ENCODE measurements at regions not wholly inside any gene's neighbourhood (a gene's known extent, or its start where the extent isn't known, plus 50 kb on each side); places are given as distances from the start of the nearest gene placed in this dataset.
"Not testable (repeated sequence)": the region's sequence is repeated elsewhere in the genome, so short reads cannot be mapped to it uniquely, and the experiment has no call there.

GRCh38 chr14:105625448-105625847 is 99.1 kb downstream of the TMEM121 start:
- H3K9me3 ChIP-seq (ENCODE audit: low read length); H3K27me3 ChIP-seq (ENCODE audit: low read length); H3K4me1 ChIP-seq (ENCODE audit: insufficient read depth, low read length); intact Hi-C loops (cut with micrococcal nuclease); POLR2A ChIA-PET (ENCODE audit: unreplicated experiment); CTCF ChIA-PET; H3K36me3 ChIP-seq (ENCODE audit: low read depth, low read length); H3K4me2 ChIP-seq (ENCODE audit: low read length); ATAC-seq; H3K27ac ChIP-seq (ENCODE audit: low read length); DNase-seq; H2AFZ ChIP-seq (ENCODE audit: low read length); H3F3A ChIP-seq (ENCODE audit: low read length, unreplicated experiment); H3K79me2 ChIP-seq (ENCODE audit: low read length); H3K9me2 ChIP-seq (replicated peaks; ENCODE audit: low read length); H3K9ac ChIP-seq (ENCODE audit: low read length); H4K20me1 ChIP-seq (ENCODE audit: low read length); H3K4me3 ChIP-seq (ENCODE audit: low read length); BruUV-seq (replicated peaks): not testable (repeated sequence)

DNA sequence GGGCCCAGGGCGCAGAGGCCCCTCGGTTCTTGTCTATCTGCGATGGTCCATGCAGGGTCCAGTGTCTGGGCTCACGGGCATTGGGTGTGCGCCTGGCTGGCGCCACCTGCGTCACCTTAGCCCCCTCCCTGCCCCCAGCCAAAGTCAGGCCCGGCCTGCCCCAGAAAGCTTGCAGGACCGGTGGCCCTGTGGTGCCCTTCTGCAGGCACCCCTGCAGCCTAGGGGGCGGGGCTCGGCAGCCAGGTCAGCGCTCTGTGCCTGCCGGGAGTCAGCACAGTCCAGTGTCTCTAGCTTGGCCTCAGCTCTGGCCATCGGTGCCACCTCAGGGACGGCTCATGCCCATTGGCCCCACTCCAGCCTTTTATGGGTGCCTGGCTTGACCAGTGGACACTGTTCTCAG is 99.7 kb downstream of the TMEM121 start:
- DNase-seq; BruUV-seq (replicated peaks); H3K9me3 ChIP-seq (ENCODE audit: low read length); H3K9ac ChIP-seq (ENCODE audit: low read length); H3K9me2 ChIP-seq (replicated peaks; ENCODE audit: low read length); H3K27ac ChIP-seq (ENCODE audit: low read length); H3K4me1 ChIP-seq (ENCODE audit: insufficient read depth, low read length); POLR2A ChIA-PET (ENCODE audit: unreplicated experiment); H2AFZ ChIP-seq (ENCODE audit: low read length); H3K79me2 ChIP-seq (ENCODE audit: low read length); H3K36me3 ChIP-seq (ENCODE audit: low read depth, low read length); H3K4me2 ChIP-seq (ENCODE audit: low read length); intact Hi-C loops (cut with micrococcal nuclease); H3K4me3 ChIP-seq (ENCODE audit: low read length); H3F3A ChIP-seq (ENCODE audit: low read length, unreplicated experiment); ATAC-seq; H4K20me1 ChIP-seq (ENCODE audit: low read length); CTCF ChIA-PET; H3K27me3 ChIP-seq (ENCODE audit: low read length): not testable (repeated sequence)

DNA sequence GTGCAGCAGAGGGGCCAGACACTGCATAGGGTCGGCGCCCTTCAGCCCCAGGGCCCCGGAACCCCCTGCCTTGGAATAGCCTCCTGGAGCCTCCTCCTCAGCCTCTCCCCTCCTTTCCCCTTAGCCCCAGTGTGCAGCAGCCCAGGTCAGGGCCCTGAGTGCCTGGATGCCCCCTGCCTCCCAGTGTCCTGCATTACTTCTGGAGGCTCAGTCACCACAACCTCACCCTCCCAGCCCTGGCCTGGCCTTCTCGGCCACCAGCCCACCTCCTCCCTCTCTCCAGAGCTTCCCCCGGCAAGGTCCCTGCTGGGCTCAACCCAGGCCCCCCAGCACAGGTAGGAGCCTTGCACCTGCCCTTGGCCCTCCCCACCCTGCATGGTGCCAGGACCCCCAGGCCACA is 100.3 kb downstream of the TMEM121 start:
- H3K4me1 ChIP-seq (ENCODE audit: insufficient read depth, low read length); H2AFZ ChIP-seq (ENCODE audit: low read length); ATAC-seq; H3K9ac ChIP-seq (ENCODE audit: low read length); H3K79me2 ChIP-seq (ENCODE audit: low read length); H3K36me3 ChIP-seq (ENCODE audit: low read depth, low read length); POLR2A ChIA-PET (ENCODE audit: unreplicated experiment); H3K9me2 ChIP-seq (replicated peaks; ENCODE audit: low read length); CTCF ChIA-PET; intact Hi-C loops (cut with micrococcal nuclease); H3K4me3 ChIP-seq (ENCODE audit: low read length); H3K4me2 ChIP-seq (ENCODE audit: low read length); BruUV-seq (replicated peaks); H3K9me3 ChIP-seq (ENCODE audit: low read length); H3K27ac ChIP-seq (ENCODE audit: low read length); H3F3A ChIP-seq (ENCODE audit: low read length, unreplicated experiment); H4K20me1 ChIP-seq (ENCODE audit: low read length); DNase-seq; H3K27me3 ChIP-seq (ENCODE audit: low read length): not testable (repeated sequence)

DNA sequence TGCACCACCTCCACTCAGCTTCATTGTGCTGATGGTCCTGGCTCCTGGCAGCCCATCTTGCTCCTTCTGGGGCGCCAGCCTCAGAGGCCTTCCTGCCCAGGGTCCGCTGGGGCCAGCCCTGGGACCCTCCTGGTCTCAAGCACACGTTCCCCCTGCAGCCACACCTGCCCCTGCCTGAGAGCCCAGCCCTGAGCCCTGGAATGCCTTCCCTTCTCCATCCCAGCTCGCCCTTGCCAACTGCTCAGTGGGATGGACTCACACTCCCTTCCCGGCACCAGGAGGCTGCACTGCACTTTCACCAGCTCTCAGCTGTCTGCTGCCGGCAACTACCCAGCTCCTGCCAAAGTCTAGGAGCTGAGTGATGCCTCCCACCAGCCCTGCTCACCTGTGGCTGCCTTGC is 100.9 kb downstream of the TMEM121 start:
- DNase-seq; H3K9ac ChIP-seq (ENCODE audit: low read length); ATAC-seq; H4K20me1 ChIP-seq (ENCODE audit: low read length); H3F3A ChIP-seq (ENCODE audit: low read length, unreplicated experiment); H3K4me3 ChIP-seq (ENCODE audit: low read length); CTCF ChIA-PET; H3K9me3 ChIP-seq (ENCODE audit: low read length); BruUV-seq (replicated peaks); H3K4me2 ChIP-seq (ENCODE audit: low read length); H3K27ac ChIP-seq (ENCODE audit: low read length); H3K4me1 ChIP-seq (ENCODE audit: insufficient read depth, low read length); H3K27me3 ChIP-seq (ENCODE audit: low read length); H3K9me2 ChIP-seq (replicated peaks; ENCODE audit: low read length); H3K79me2 ChIP-seq (ENCODE audit: low read length); H2AFZ ChIP-seq (ENCODE audit: low read length); POLR2A ChIA-PET (ENCODE audit: unreplicated experiment); H3K36me3 ChIP-seq (ENCODE audit: low read depth, low read length); intact Hi-C loops (cut with micrococcal nuclease): not testable (repeated sequence)

DNA sequence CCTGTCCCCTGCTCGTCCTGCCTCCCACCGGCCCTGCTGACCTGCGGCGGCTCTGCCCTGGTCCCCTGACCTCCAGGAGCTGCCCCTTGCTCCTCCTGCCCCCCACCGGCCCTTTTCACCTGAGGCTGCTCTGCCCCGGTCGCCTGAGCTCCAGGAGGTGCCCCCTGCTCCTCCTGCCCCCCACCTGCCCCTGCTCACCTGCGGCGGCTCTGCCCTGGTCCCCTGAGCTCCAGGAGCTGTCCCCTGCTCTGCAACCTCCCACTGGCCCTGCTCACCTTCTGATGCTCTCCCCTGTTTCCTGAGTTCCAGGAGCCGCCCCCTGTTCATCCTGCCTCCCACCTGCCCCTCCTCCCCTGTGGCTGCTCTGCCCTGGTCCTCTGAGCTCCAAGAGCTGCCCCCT is 101.3 kb downstream of the TMEM121 start:
- BruUV-seq (replicated peaks), result no TSS peak

DNA sequence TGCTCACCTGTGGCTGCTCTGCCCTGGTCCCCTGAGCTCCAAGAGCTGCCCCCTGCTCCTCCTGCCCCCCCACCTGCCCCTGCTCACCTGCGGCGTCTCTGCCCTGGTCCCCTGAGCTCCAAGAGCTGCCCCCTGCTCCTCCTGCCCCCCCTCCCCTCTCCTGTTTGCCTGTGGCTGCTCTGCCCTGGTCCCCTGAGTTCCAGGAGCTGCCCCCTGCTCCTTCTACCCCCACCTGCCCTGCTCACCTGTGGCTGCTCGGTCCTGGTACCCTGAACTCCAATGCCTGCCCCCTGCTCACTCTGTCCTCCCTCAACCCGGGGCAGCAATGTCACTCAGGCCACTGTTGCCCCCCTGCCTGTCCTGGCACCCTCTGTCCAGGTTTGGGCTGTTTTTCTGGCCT is 101.7 kb downstream of the TMEM121 start:
- ATAC-seq; H2AFZ ChIP-seq (ENCODE audit: low read length); BruUV-seq (replicated peaks); CTCF ChIA-PET; H3F3A ChIP-seq (ENCODE audit: low read length, unreplicated experiment); POLR2A ChIA-PET (ENCODE audit: unreplicated experiment); H3K4me1 ChIP-seq (ENCODE audit: insufficient read depth, low read length); H3K36me3 ChIP-seq (ENCODE audit: low read depth, low read length); H3K79me2 ChIP-seq (ENCODE audit: low read length); H3K4me3 ChIP-seq (ENCODE audit: low read length); H3K27ac ChIP-seq (ENCODE audit: low read length); H3K9me3 ChIP-seq (ENCODE audit: low read length); H4K20me1 ChIP-seq (ENCODE audit: low read length); H3K9ac ChIP-seq (ENCODE audit: low read length); H3K4me2 ChIP-seq (ENCODE audit: low read length); DNase-seq; H3K27me3 ChIP-seq (ENCODE audit: low read length); H3K9me2 ChIP-seq (replicated peaks; ENCODE audit: low read length); intact Hi-C loops (cut with micrococcal nuclease): not testable (repeated sequence)

More for the DNA sequence above, 101.3 kb downstream of the TMEM121 start:
- H2AFZ ChIP-seq (ENCODE audit: low read length), result no peak overlapping the region
- no peak for TF ChIP-seq EZH2phosphoT487 (IDR thresholded peaks at IDR 0.05; ENCODE audit: borderline replicate concordance, low read length)
- TF ChIP-seq, protein P1, sequence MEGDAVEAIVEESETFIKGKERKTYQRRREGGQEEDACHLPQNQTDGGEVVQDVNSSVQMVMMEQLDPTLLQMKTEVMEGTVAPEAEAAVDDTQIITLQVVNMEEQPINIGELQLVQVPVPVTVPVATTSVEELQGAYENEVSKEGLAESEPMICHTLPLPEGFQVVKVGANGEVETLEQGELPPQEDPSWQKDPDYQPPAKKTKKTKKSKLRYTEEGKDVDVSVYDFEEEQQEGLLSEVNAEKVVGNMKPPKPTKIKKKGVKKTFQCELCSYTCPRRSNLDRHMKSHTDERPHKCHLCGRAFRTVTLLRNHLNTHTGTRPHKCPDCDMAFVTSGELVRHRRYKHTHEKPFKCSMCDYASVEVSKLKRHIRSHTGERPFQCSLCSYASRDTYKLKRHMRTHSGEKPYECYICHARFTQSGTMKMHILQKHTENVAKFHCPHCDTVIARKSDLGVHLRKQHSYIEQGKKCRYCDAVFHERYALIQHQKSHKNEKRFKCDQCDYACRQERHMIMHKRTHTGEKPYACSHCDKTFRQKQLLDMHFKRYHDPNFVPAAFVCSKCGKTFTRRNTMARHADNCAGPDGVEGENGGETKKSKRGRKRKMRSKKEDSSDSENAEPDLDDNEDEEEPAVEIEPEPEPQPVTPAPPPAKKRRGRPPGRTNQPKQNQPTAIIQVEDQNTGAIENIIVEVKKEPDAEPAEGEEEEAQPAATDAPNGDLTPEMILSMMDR (conservative IDR thresholded peaks at IDR 0.05; ENCODE audit: low read depth, low read length), result no peak
- no peak for TF ChIP-seq EZH2 (IDR thresholded peaks at IDR 0.05; ENCODE audit: low read length, unreplicated experiment)
- ATAC-seq (no peak), DNase-seq (no peak)
- H3K9me2 ChIP-seq (replicated peaks; ENCODE audit: low read length), result no peaks in the 10 kb centered on the region
- H3K4me1 ChIP-seq (ENCODE audit: insufficient read depth, low read length), result no peaks in the 10 kb centered on the region
- H4K20me1 ChIP-seq (ENCODE audit: low read length), result no peaks in the 10 kb centered on the region
- H3K36me3 ChIP-seq (ENCODE audit: low read depth, low read length), result no peaks in the 10 kb centered on the region
- no peaks in the 10 kb centered on the region for H3K9me3 ChIP-seq (ENCODE audit: low read length)
- no peak overlapping the region for H3K4me3 ChIP-seq (ENCODE audit: low read length)
- H3K4me2 ChIP-seq (ENCODE audit: low read length), result no peak overlapping the region
- ChIA-PET CTCF (no interaction called here), POLR2A (ENCODE audit: unreplicated experiment) (no interaction called here)
- H3F3A ChIP-seq (ENCODE audit: low read length, unreplicated experiment), result no peaks in the 10 kb centered on the region
- intact Hi-C loops (cut with micrococcal nuclease), result no loop called here
- H3K79me2 ChIP-seq (ENCODE audit: low read length), result no peaks in the 10 kb centered on the region
- no peak overlapping the region for H3K9ac ChIP-seq (ENCODE audit: low read length)
- H3K27me3 ChIP-seq (ENCODE audit: low read length), result no peaks in the 10 kb centered on the region
- H3K27ac ChIP-seq (ENCODE audit: low read length), result no peak overlapping the region
